ENCODE measurements at regions not wholly inside any gene's neighbourhood (a gene's known extent, or its start where the extent isn't known, plus 50 kb on each side); places are given as distances from the start of the nearest gene placed in this dataset.
"Not testable (repeated sequence)": the region's sequence is repeated elsewhere in the genome, so short reads cannot be mapped to it uniquely, and the experiment has no call there.

DNA sequence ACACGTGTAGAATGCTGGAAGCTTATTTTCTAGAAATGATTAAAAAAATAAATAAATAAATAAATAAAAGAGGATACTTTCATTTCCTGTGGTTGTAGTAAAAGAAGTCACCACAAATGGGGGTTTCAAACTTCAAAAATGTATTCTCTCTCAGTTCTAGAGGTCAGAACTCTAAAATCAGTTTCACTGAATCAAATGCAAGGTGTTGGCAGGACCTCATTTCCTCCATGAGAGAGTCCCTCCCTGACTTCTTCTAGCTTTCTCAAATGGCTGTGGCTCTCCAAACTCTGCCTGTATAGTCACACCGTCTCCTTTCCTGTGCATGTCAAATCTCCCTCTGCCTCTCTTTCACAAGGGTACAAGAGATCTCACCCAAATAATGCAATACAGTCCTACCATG, 312.6 kb upstream of the CXADR start:
- POLR2A ChIA-PET (ENCODE audit: low non-redundant PET): no interaction called here
- CTCF ChIA-PET: no interaction called here
- no peaks in the 10 kb centered on the region for H3K36me3 ChIP-seq (ENCODE audit: insufficient read depth, low read length, poor library complexity, severe bottlenecking)
- H3K4me3 ChIP-seq (ENCODE audit: low read depth, low read length, poor library complexity, severe bottlenecking): no peak overlapping the region
- intact Hi-C loops (cut with micrococcal nuclease; ENCODE audit: unreplicated experiment): no loop called here
- no peak for TF ChIP-seq EZH2 (IDR thresholded peaks at IDR 0.05; ENCODE audit: borderline replicate concordance, low read depth, low read length, poor library complexity, severe bottlenecking)
- peaks cover 8% of the 10 kb centered on the region for H3K4me1 ChIP-seq (ENCODE audit: insufficient read depth, low read length, poor library complexity, severe bottlenecking)
- H3K27ac ChIP-seq (ENCODE audit: low read depth, low read length, poor library complexity, severe bottlenecking): no peak overlapping the region
- no TSS peak for BruUV-seq (replicated peaks)
- no peaks in the 10 kb centered on the region for H3K27me3 ChIP-seq (replicated peaks; ENCODE audit: insufficient read depth, low read depth, low read length, poor library complexity)
- H3K9me3 ChIP-seq (ENCODE audit: low read depth, low read length, poor library complexity, severe bottlenecking): peaks cover 11% of the 10 kb centered on the region
- no peak for DNase-seq (ENCODE audit: low spot score)

DNA sequence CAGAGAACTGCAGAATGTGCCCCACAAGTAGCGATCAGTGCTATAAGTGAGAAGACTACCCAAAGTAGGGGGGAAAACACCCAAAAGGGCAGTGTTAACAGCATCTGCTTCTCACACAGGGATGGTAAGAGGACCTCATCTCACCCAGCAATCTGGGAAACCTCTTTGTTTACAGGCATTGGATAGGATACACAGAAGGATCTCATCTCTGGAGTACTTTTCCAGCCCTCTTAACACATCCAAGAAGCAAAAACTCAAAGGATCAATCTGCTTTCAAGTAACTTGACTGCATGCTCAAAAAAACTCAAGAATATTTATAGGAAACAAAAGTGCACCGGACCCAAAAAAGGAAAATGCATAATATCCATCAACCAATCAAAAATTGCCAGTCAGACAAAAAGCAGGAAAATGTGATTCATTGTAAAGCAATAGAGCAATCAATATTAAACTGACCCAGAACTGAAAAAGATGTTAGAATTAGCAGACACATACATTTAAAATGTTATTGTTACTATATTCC, 311.0 kb upstream of the CXADR start:
- H3K4me1 ChIP-seq (ENCODE audit: insufficient read depth, low read length, poor library complexity, severe bottlenecking): peaks cover 2% of the 10 kb centered on the region
- no peaks in the 10 kb centered on the region for H3K27me3 ChIP-seq (replicated peaks; ENCODE audit: insufficient read depth, low read depth, low read length, poor library complexity)
- TF ChIP-seq, protein P1, sequence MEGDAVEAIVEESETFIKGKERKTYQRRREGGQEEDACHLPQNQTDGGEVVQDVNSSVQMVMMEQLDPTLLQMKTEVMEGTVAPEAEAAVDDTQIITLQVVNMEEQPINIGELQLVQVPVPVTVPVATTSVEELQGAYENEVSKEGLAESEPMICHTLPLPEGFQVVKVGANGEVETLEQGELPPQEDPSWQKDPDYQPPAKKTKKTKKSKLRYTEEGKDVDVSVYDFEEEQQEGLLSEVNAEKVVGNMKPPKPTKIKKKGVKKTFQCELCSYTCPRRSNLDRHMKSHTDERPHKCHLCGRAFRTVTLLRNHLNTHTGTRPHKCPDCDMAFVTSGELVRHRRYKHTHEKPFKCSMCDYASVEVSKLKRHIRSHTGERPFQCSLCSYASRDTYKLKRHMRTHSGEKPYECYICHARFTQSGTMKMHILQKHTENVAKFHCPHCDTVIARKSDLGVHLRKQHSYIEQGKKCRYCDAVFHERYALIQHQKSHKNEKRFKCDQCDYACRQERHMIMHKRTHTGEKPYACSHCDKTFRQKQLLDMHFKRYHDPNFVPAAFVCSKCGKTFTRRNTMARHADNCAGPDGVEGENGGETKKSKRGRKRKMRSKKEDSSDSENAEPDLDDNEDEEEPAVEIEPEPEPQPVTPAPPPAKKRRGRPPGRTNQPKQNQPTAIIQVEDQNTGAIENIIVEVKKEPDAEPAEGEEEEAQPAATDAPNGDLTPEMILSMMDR (conservative IDR thresholded peaks at IDR 0.05; ENCODE audit: low read depth, low read length): no peak
- no peak for TF ChIP-seq EZH2 (IDR thresholded peaks at IDR 0.05; ENCODE audit: borderline replicate concordance, low read depth, low read length, poor library complexity, severe bottlenecking)
- no peak overlapping the region for H3K4me3 ChIP-seq (ENCODE audit: low read depth, low read length, poor library complexity, severe bottlenecking)
- no TSS peak for BruUV-seq (replicated peaks)
- no peak overlapping the region for H3K27ac ChIP-seq (ENCODE audit: low read depth, low read length, poor library complexity, severe bottlenecking)
- ChIA-PET POLR2A (ENCODE audit: low non-redundant PET) (no interaction called here), CTCF (no interaction called here)
- no peak for DNase-seq (ENCODE audit: low spot score)
- peaks cover 3% of the 10 kb centered on the region for H3K9me3 ChIP-seq (ENCODE audit: low read depth, low read length, poor library complexity, severe bottlenecking)
- no peaks in the 10 kb centered on the region for H3K36me3 ChIP-seq (ENCODE audit: insufficient read depth, low read length, poor library complexity, severe bottlenecking)
- intact Hi-C loops (cut with micrococcal nuclease; ENCODE audit: unreplicated experiment): no loop called here

DNA sequence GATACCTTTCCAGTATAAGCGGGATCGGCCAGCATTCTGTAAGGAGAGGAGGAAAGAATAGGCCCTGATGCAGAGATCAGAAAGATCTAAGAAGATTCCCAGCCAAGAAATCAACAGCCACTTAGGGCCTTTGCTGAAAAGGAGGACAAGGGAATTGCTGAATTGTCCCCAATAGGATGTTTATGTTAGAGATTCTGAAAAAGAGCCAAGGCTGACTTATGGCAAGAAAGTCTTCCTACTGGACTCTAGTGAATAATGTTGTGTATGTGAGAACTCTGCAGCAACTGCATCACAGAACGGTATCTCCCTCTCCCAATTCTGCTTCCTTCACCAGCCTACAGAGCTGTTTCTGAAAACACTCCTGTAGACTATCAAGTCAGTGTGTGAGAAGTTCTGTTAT, 298.0 kb upstream of the CXADR start:
- Histone ChIP-seq H3K27me3 (replicated peaks; ENCODE audit: insufficient read depth, low read depth, low read length, poor library complexity) (no peaks in the 10 kb centered on the region), H3K9me3 (ENCODE audit: low read depth, low read length, poor library complexity, severe bottlenecking) (peaks cover 8% of the 10 kb centered on the region), H3K27ac (ENCODE audit: low read depth, low read length, poor library complexity, severe bottlenecking) (no peak overlapping the region), H3K36me3 (ENCODE audit: insufficient read depth, low read length, poor library complexity, severe bottlenecking) (no peaks in the 10 kb centered on the region), H3K4me3 (ENCODE audit: low read depth, low read length, poor library complexity, severe bottlenecking) (no peak overlapping the region), H3K4me1 (ENCODE audit: insufficient read depth, low read length, poor library complexity, severe bottlenecking) (no peaks in the 10 kb centered on the region)
- intact Hi-C loops (cut with micrococcal nuclease; ENCODE audit: unreplicated experiment): no loop called here
- POLR2A ChIA-PET (ENCODE audit: low non-redundant PET): no interaction called here
- no peak for DNase-seq (ENCODE audit: low spot score)
- no TSS peak for BruUV-seq (replicated peaks)
- CTCF ChIA-PET: no interaction called here
- TF ChIP-seq EZH2 (IDR thresholded peaks at IDR 0.05; ENCODE audit: borderline replicate concordance, low read depth, low read length, poor library complexity, severe bottlenecking): no peak
- TF ChIP-seq, protein P1 (conservative IDR thresholded peaks at IDR 0.05; ENCODE audit: low read depth, low read length): no peak

DNA sequence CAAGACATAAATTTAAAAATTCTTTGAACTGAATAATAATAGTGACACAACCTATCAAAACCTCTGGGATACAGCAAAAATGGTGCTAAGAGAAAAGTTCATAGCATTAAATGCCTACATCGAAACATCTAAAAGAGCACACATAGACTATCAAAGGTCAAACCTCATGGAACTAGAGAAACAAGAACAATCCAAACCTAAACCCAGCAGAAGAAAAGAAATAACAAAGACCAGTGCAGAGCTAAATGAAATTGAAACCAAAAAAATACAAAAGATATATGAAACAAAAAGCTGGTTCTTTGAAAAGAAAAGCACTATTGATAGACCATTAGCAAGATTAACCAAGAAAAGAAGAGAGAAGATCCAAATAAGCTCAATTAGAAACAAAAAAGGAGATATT, 293.8 kb upstream of the CXADR start:
- H3K27ac ChIP-seq (ENCODE audit: low read depth, low read length, poor library complexity, severe bottlenecking); H3K4me1 ChIP-seq (ENCODE audit: insufficient read depth, low read length, poor library complexity, severe bottlenecking); H3K36me3 ChIP-seq (ENCODE audit: insufficient read depth, low read length, poor library complexity, severe bottlenecking); H3K27me3 ChIP-seq (replicated peaks; ENCODE audit: insufficient read depth, low read depth, low read length, poor library complexity); DNase-seq (ENCODE audit: low spot score); POLR2A ChIA-PET (ENCODE audit: low non-redundant PET); H3K4me3 ChIP-seq (ENCODE audit: low read depth, low read length, poor library complexity, severe bottlenecking); H3K9me3 ChIP-seq (ENCODE audit: low read depth, low read length, poor library complexity, severe bottlenecking); intact Hi-C loops (cut with micrococcal nuclease; ENCODE audit: unreplicated experiment); CTCF ChIA-PET; BruUV-seq (replicated peaks): not testable (repeated sequence)

All from A673 (cell line).